A673 (cell line): ENCODE measurements at regions not wholly inside any gene's neighbourhood (a gene's known extent, or its start where the extent isn't known, plus 50 kb on each side); places are given as distances from the start of the nearest gene placed in this dataset.

Source experiments
- EZH2 ChIP-seq: fragments of 200-600 bp; sonication (generic); IDR thresholded peaks from 2 replicates; pipeline ENCODE4 v1.6.1; 2017; ENCODE audit warnings: borderline replicate concordance, low read depth, mild to moderate bottlenecking, mixed read lengths, antibody characterized with exemption, low read length; ENCODE audit not compliant: poor library complexity, severe bottlenecking
- TF ChIP-seq, protein P1 (sequence below): fragments of 300-800, 200-600 bp; sonication (generic); conservative IDR thresholded peaks from 2 replicates; pipeline ENCODE4 v1.5.1; 2017; ENCODE audit warnings: low read depth, mild to moderate bottlenecking, antibody characterized with exemption, low read length, moderate library complexity, mixed read lengths

GRCh38 chrX:27086237-27086636, 376.9 kb downstream of the PPP4R3C start:
- TF ChIP-seq EZH2: no peak
- TF ChIP-seq, protein P1, sequence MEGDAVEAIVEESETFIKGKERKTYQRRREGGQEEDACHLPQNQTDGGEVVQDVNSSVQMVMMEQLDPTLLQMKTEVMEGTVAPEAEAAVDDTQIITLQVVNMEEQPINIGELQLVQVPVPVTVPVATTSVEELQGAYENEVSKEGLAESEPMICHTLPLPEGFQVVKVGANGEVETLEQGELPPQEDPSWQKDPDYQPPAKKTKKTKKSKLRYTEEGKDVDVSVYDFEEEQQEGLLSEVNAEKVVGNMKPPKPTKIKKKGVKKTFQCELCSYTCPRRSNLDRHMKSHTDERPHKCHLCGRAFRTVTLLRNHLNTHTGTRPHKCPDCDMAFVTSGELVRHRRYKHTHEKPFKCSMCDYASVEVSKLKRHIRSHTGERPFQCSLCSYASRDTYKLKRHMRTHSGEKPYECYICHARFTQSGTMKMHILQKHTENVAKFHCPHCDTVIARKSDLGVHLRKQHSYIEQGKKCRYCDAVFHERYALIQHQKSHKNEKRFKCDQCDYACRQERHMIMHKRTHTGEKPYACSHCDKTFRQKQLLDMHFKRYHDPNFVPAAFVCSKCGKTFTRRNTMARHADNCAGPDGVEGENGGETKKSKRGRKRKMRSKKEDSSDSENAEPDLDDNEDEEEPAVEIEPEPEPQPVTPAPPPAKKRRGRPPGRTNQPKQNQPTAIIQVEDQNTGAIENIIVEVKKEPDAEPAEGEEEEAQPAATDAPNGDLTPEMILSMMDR: no peak
